ENCODE measurements at regions not wholly inside any gene's neighbourhood (a gene's known extent, or its start where the extent isn't known, plus 50 kb on each side); places are given as distances from the start of the nearest gene placed in this dataset.

DNA sequence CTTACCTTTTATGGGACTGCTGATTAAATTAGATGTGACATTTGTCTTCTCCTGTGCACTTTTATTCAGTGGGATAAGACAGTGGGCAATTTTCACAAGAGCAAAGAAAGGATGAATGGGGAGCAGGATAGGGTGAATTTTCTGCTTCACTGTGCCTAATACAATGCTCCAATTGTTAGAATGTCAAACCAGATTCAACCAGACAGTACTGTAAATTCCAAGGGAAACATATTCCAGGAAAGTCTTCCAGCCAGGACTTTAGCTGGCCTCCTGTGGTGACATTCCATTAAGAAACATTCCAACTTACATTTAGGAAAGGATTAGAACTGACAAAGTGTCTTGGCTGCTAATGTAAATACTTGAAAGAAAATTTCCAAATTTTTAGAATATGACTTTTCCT, 100.1 kb upstream of the PROK2 start:
- H2AFZ ChIP-seq (ENCODE audit: low read length), result no peak overlapping the region
- no peaks in the 10 kb centered on the region for H3F3A ChIP-seq (ENCODE audit: insufficient read depth, low read length)
- H3K36me3 ChIP-seq (replicated peaks; ENCODE audit: insufficient read depth, low read length), result no peaks in the 10 kb centered on the region
- no peaks in the 10 kb centered on the region for H3K9me2 ChIP-seq (replicated peaks; ENCODE audit: insufficient read depth, low read length)
- no peaks in the 10 kb centered on the region for H3K27me3 ChIP-seq (replicated peaks; ENCODE audit: insufficient read depth, low read length)
- DNase-seq, result no peak
- no peaks in the 10 kb centered on the region for H4K20me1 ChIP-seq (ENCODE audit: insufficient read depth, low read length)
- H3K4me1 ChIP-seq (ENCODE audit: low read length), result no peaks in the 10 kb centered on the region
- no peaks in the 10 kb centered on the region for H3K79me2 ChIP-seq (ENCODE audit: low read length)
- no peak overlapping the region for H3K9ac ChIP-seq (ENCODE audit: low read length)
- no peak overlapping the region for H3K4me2 ChIP-seq (ENCODE audit: low read depth, low read length)
- TF ChIP-seq EZH2 (optimal IDR thresholded peaks at IDR 0.05; ENCODE audit: low read depth, low read length), result no peak
- TF ChIP-seq EZH2phosphoT487 (IDR thresholded peaks at IDR 0.05; ENCODE audit: low read length), result no peak
- TF ChIP-seq, protein P1, sequence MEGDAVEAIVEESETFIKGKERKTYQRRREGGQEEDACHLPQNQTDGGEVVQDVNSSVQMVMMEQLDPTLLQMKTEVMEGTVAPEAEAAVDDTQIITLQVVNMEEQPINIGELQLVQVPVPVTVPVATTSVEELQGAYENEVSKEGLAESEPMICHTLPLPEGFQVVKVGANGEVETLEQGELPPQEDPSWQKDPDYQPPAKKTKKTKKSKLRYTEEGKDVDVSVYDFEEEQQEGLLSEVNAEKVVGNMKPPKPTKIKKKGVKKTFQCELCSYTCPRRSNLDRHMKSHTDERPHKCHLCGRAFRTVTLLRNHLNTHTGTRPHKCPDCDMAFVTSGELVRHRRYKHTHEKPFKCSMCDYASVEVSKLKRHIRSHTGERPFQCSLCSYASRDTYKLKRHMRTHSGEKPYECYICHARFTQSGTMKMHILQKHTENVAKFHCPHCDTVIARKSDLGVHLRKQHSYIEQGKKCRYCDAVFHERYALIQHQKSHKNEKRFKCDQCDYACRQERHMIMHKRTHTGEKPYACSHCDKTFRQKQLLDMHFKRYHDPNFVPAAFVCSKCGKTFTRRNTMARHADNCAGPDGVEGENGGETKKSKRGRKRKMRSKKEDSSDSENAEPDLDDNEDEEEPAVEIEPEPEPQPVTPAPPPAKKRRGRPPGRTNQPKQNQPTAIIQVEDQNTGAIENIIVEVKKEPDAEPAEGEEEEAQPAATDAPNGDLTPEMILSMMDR (IDR thresholded peaks at IDR 0.05; ENCODE audit: low read length), result no peak
- H3K27ac ChIP-seq (ENCODE audit: low read length), result no peak overlapping the region
- no peaks in the 10 kb centered on the region for H3K9me3 ChIP-seq (replicated peaks; ENCODE audit: insufficient read depth, low read length)
- H3K4me3 ChIP-seq (ENCODE audit: low read length), result no peak overlapping the region

DNA sequence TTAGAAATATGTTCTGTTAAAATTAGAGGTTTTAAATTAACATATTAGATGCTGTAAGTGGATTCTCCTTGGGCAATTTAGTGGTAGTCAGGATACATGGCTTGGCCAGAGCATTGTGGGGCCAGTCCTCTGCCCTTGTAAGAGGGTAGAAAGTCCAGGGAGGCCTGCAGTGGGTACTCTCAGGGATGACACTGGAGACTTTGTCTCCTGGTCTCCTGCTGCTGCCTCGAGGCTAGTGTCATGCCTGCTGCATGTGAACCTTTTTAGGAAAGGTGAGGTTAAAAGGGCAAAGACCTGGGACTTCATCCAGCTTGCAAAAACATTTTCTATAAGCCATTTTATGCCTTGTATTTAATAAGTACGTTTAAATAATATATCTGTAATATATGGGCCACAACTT, 96.8 kb upstream of the PROK2 start:
- H4K20me1 ChIP-seq (ENCODE audit: insufficient read depth, low read length), result no peaks in the 10 kb centered on the region
- no peaks in the 10 kb centered on the region for H3K27me3 ChIP-seq (replicated peaks; ENCODE audit: insufficient read depth, low read length)
- no peak overlapping the region for H3K27ac ChIP-seq (ENCODE audit: low read length)
- no peaks in the 10 kb centered on the region for H3K4me1 ChIP-seq (ENCODE audit: low read length)
- H2AFZ ChIP-seq (ENCODE audit: low read length), result no peak overlapping the region
- H3F3A ChIP-seq (ENCODE audit: insufficient read depth, low read length), result no peaks in the 10 kb centered on the region
- no peak overlapping the region for H3K4me2 ChIP-seq (ENCODE audit: low read depth, low read length)
- H3K4me3 ChIP-seq (ENCODE audit: low read length), result no peak overlapping the region
- H3K36me3 ChIP-seq (replicated peaks; ENCODE audit: insufficient read depth, low read length), result no peaks in the 10 kb centered on the region
- no peaks in the 10 kb centered on the region for H3K79me2 ChIP-seq (ENCODE audit: low read length)
- H3K9ac ChIP-seq (ENCODE audit: low read length), result no peak overlapping the region
- TF ChIP-seq EZH2phosphoT487 (IDR thresholded peaks at IDR 0.05; ENCODE audit: low read length) (no peak), EZH2 (optimal IDR thresholded peaks at IDR 0.05; ENCODE audit: low read depth, low read length) (no peak)
- TF ChIP-seq, protein P1 (IDR thresholded peaks at IDR 0.05; ENCODE audit: low read length), result no peak
- H3K9me3 ChIP-seq (replicated peaks; ENCODE audit: insufficient read depth, low read length), result no peaks in the 10 kb centered on the region
- DNase-seq, result no peak
- H3K9me2 ChIP-seq (replicated peaks; ENCODE audit: insufficient read depth, low read length), result no peaks in the 10 kb centered on the region

DNA sequence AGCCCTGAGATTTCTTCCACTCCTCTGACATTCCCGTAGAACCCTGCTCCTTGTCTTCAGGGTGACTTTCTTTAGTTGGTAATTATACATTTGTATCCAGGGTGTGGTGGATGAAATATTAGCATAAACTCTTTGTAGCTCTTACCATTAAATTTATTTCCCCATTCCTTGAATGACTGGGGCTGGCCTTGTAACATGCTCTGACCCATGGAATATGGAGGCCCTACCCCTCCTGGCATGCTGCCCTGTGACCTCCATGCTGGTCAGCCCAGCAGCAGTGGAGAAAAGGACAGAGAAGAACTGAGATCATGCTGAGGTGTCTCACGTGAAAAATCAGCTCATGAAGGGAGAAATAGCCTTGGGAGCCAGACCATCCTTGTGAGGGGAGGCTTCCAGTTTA, 96.1 kb upstream of the PROK2 start:
- H3K27ac ChIP-seq (ENCODE audit: low read length), result no peak overlapping the region
- no peak for DNase-seq
- no peaks in the 10 kb centered on the region for H4K20me1 ChIP-seq (ENCODE audit: insufficient read depth, low read length)
- no peak overlapping the region for H3K4me3 ChIP-seq (ENCODE audit: low read length)
- no peaks in the 10 kb centered on the region for H3K9me2 ChIP-seq (replicated peaks; ENCODE audit: insufficient read depth, low read length)
- H3K9ac ChIP-seq (ENCODE audit: low read length), result no peak overlapping the region
- no peaks in the 10 kb centered on the region for H3K27me3 ChIP-seq (replicated peaks; ENCODE audit: insufficient read depth, low read length)
- no peaks in the 10 kb centered on the region for H3F3A ChIP-seq (ENCODE audit: insufficient read depth, low read length)
- no peaks in the 10 kb centered on the region for H3K4me1 ChIP-seq (ENCODE audit: low read length)
- no peak overlapping the region for H2AFZ ChIP-seq (ENCODE audit: low read length)
- no peaks in the 10 kb centered on the region for H3K36me3 ChIP-seq (replicated peaks; ENCODE audit: insufficient read depth, low read length)
- no peaks in the 10 kb centered on the region for H3K9me3 ChIP-seq (replicated peaks; ENCODE audit: insufficient read depth, low read length)
- no peaks in the 10 kb centered on the region for H3K79me2 ChIP-seq (ENCODE audit: low read length)
- no peak overlapping the region for H3K4me2 ChIP-seq (ENCODE audit: low read depth, low read length)
- no peak for TF ChIP-seq EZH2phosphoT487 (IDR thresholded peaks at IDR 0.05; ENCODE audit: low read length)
- TF ChIP-seq EZH2 (optimal IDR thresholded peaks at IDR 0.05; ENCODE audit: low read depth, low read length), result no peak
- TF ChIP-seq, protein P1 (IDR thresholded peaks at IDR 0.05; ENCODE audit: low read length), result no peak
